IMR-90 (cell line): ENCODE measurements at regions not wholly inside any gene's neighbourhood (a gene's known extent, or its start where the extent isn't known, plus 50 kb on each side); places are given as distances from the start of the nearest gene placed in this dataset.

ENCODE experiments used
- ATAC-seq: fragments of 200-7000 bp; cut with Tn5 transposase; 2 replicates; pipeline ENCODE4 v1.9.1; 2020; ENCODE audit warnings: low read depth, mild to moderate bottlenecking, moderate library complexity
- BruUV-seq: library from RNA; stranded (reverse); fragments of 400-500 nt; replicated peaks from 2 replicates; lab custom pipeline; 2021; lab: Mats Ljungman, UMichigan
- CTCF ChIA-PET: fragments of 300-600 bp; formaldehyde crosslinking; extraction: SDS; loops from one replicate; lab custom pipeline; 2021; ENCODE audit warnings: antibody characterized with exemption; lab: Yijun Ruan, JAX
- POLR2A ChIA-PET: fragments of 300-600 bp; sonication (Branson Sonifier 250); formaldehyde crosslinking; loops from one replicate; lab custom pipeline; 2022; ENCODE audit warnings: antibody characterized with exemption; ENCODE audit not compliant: unreplicated experiment; lab: Charles Lee
- DNase-seq: peaks from one replicate; pipeline ENCODE4 v3.0.0; 2013
- H2AFZ ChIP-seq: replicated peaks from 2 replicates; pipeline ENCODE3; 2013; ENCODE audit warnings: low read length, mild to moderate bottlenecking; ENCODE audit not compliant: poor library complexity
- H2AK5ac ChIP-seq: 2 replicates; pipeline ENCODE4 v1.6.1; 2013; ENCODE audit warnings: low read depth, low read length, inconsistent platforms
- H2AK9ac ChIP-seq: replicated peaks from 2 replicates; pipeline ENCODE3; 2013; ENCODE audit warnings: mild to moderate bottlenecking, low read depth, low read length, moderate library complexity; ENCODE audit not compliant: poor library complexity
- H2BK120ac ChIP-seq: 2 replicates; pipeline ENCODE4 v1.6.1; 2013; ENCODE audit warnings: low read depth, low read length, inconsistent platforms
- H2BK15ac ChIP-seq: 3 replicates; pipeline ENCODE4 v1.6.1; 2013; ENCODE audit warnings: low read depth, low read length, inconsistent platforms
- H2BK20ac ChIP-seq: 2 replicates; pipeline ENCODE4 v1.6.1; 2013; ENCODE audit warnings: low read depth, mild to moderate bottlenecking, inconsistent platforms, low read length, moderate library complexity
- H2BK5ac ChIP-seq: 2 replicates; pipeline ENCODE4 v1.6.1; 2013; ENCODE audit warnings: mild to moderate bottlenecking, low read depth, low read length, inconsistent platforms; ENCODE audit not compliant: poor library complexity, severe bottlenecking
- H3K14ac ChIP-seq: replicated peaks from 2 replicates; pipeline ENCODE4 v1.6.1; 2013; ENCODE audit warnings: low read depth, low read length, inconsistent platforms
- H3K18ac ChIP-seq: 2 replicates; pipeline ENCODE4 v1.6.1; 2013; ENCODE audit warnings: low read depth, low read length, control low read depth
- H3K23ac ChIP-seq: 2 replicates; pipeline ENCODE4 v1.6.1; 2013; ENCODE audit warnings: low read depth, low read length, inconsistent platforms
- H3K27ac ChIP-seq: 2 replicates; pipeline ENCODE4 v1.5.1; 2013; ENCODE audit warnings: mild to moderate bottlenecking, control low read depth, low read length; ENCODE audit not compliant: insufficient read depth
- H3K27me3 ChIP-seq: 2 replicates; pipeline ENCODE4 v1.6.1; 2013; ENCODE audit warnings: low read length; ENCODE audit not compliant: control insufficient read depth, insufficient read depth
- H3K36me3 ChIP-seq: 2 replicates; pipeline ENCODE4 v1.6.1; 2013; ENCODE audit warnings: low read length, mixed read lengths; ENCODE audit not compliant: control insufficient read depth, insufficient read depth
- H3K4ac ChIP-seq: 2 replicates; pipeline ENCODE4 v1.6.1; 2013; ENCODE audit warnings: low read depth, low read length, inconsistent platforms
- H3K4me1 ChIP-seq: 2 replicates; pipeline ENCODE4 v1.6.1; 2013; ENCODE audit warnings: low read length, mixed read lengths; ENCODE audit not compliant: control insufficient read depth, insufficient read depth
- H3K4me2 ChIP-seq: 2 replicates; pipeline ENCODE4 v1.6.1; 2013; ENCODE audit warnings: low read depth, mild to moderate bottlenecking, control low read depth, low read length, moderate library complexity
- H3K4me3 ChIP-seq: 2 replicates; pipeline ENCODE4 v1.5.1; 2013; ENCODE audit warnings: low read depth, mild to moderate bottlenecking, control low read depth, low read length, moderate library complexity; ENCODE audit not compliant: insufficient read depth
- H3K56ac ChIP-seq: 2 replicates; pipeline ENCODE4 v1.6.1; 2013; ENCODE audit warnings: low read length, inconsistent platforms; ENCODE audit not compliant: insufficient read depth; ENCODE audit errors: extremely low read depth
- H3K79me1 ChIP-seq, 2 experiments: 2 replicates each; pipeline ENCODE4 v1.6.1; 2013; ENCODE audit warnings: low read length in 2 of 2, inconsistent platforms in 1 of 2, low read depth in 1 of 2
- H3K9ac ChIP-seq: 2 replicates; pipeline ENCODE4 v1.6.1; 2013; ENCODE audit warnings: low read depth, low read length, control low read depth
- H3K9me1 ChIP-seq: 2 replicates; pipeline ENCODE4 v1.6.1; 2013; ENCODE audit warnings: low read length, inconsistent platforms; ENCODE audit not compliant: insufficient read depth
- H3K9me3 ChIP-seq: 2 replicates; pipeline ENCODE4 v1.6.1; 2013; ENCODE audit warnings: low read length; ENCODE audit not compliant: control insufficient read depth, insufficient read depth
- H4K20me1 ChIP-seq: 2 replicates; pipeline ENCODE4 v1.6.1; 2013; ENCODE audit warnings: low read length, inconsistent platforms; ENCODE audit not compliant: insufficient read depth
- H4K5ac ChIP-seq: 2 replicates; pipeline ENCODE4 v1.6.1; 2013; ENCODE audit warnings: mild to moderate bottlenecking, low read depth, low read length, control low read depth
- H4K8ac ChIP-seq, 2 experiments: 2 replicates each; pipeline ENCODE4 v1.6.1; 2013; ENCODE audit warnings: low read depth in 2 of 2, low read length in 2 of 2, control low read depth in 1 of 2, inconsistent platforms in 1 of 2
- H4K91ac ChIP-seq: 2 replicates; pipeline ENCODE4 v1.6.1; 2013; ENCODE audit warnings: low read depth, low read length, inconsistent platforms; ENCODE audit not compliant: insufficient read depth
- BHLHE40 ChIP-seq: fragments of 150-350 bp; IDR thresholded peaks from 2 replicates; pipeline ENCODE4 v1.6.1; 2016; ENCODE audit warnings: mild to moderate bottlenecking, low read depth, low read length
- CEBPB ChIP-seq: IDR thresholded peaks from 2 replicates; pipeline ENCODE4 v1.6.1; 2012; ENCODE audit warnings: low read depth, low read length, improper control_type of control experiment
- CHD1 ChIP-seq: IDR thresholded peaks from 2 replicates; pipeline ENCODE4 v1.6.1; 2012; ENCODE audit warnings: low read depth, low read length, improper control_type of control experiment
- CTCF ChIP-seq: conservative IDR thresholded peaks from 2 replicates; pipeline ENCODE4 v1.5.1; 2012; ENCODE audit warnings: mild to moderate bottlenecking, low read depth, low read length, improper control_type of control experiment
- FOS ChIP-seq: fragments of 150-350 bp; IDR thresholded peaks from 2 replicates; pipeline ENCODE4 v1.6.1; 2016; ENCODE audit warnings: low read depth, low read length
- MAFK ChIP-seq: IDR thresholded peaks from 2 replicates; pipeline ENCODE4 v1.6.1; 2012; ENCODE audit warnings: low read depth, low read length, improper control_type of control experiment
- RAD21 ChIP-seq: IDR thresholded peaks from 2 replicates; pipeline ENCODE4 v1.6.1; 2012; ENCODE audit warnings: low read length, improper control_type of control experiment
- USF2 ChIP-seq: fragments of 150-350 bp; IDR thresholded peaks from 2 replicates; pipeline ENCODE4 v1.6.1; 2017; ENCODE audit warnings: mild to moderate bottlenecking, antibody characterized with exemption, low read length, low read depth
- WGBS, 2 experiments: methylation state at CpG; one replicate each; pipeline versions ENCODE4 v1.1.5 to v1.1.7; 2013; ENCODE audit warnings: missing lambda C conversion rate in 2 of 2; ENCODE audit not compliant: insufficient read length in 1 of 2; ENCODE audit errors: extremely low coverage in 2 of 2; 5-methylcytosine and 5-hydroxymethylcytosine counted together
- dilution Hi-C: fragments of 300-500 bp; cut with HindIII; formaldehyde crosslinking; loops from one replicate; pipeline ENCODE4 v1.14.3; 2018; ENCODE audit warnings: low sequenced_read_pairs; ENCODE audit not compliant: unreplicated experiment
- in situ Hi-C: fragments of 300-500 bp; cut with MboI; formaldehyde crosslinking; loops from 3 replicates; pipeline ENCODE4 v1.14.3; 2019; ENCODE audit warnings: low sequenced_read_pairs, inconsistent platforms, mixed read lengths
- intact Hi-C: fragments of 100-400 bp; cut with micrococcal nuclease; formaldehyde crosslinking; loops from 2 replicates; pipeline ENCODE4 v1.10.0; 2022

GRCh38 chr1:221961532-221962292, 219.8 kb upstream of the DUSP10 start:
- Histone ChIP-seq H2BK20ac (peak overlapping the region; percentile 93), H3K9ac (no peak overlapping the region; the same call in 1 of the 2 replicates), H3K79me1 (no peaks in the 10 kb centered on the region; a peak in 1 of 4 replicates), H2BK15ac (peak overlapping the region; percentile 77), H3K4me2 (peak overlapping the region; percentile 43; the same call in 1 of the 2 replicates), H3K23ac (peak overlapping the region; percentile 29), H3K4ac (peak overlapping the region; percentile 94), H4K8ac (peak overlapping the region in 1 of 2 experiments; percentile 26; a peak in 2 of 4 replicates), H3K56ac (peak overlapping the region; percentile 78), H4K20me1 (no peaks in the 10 kb centered on the region), H2BK120ac (peak overlapping the region; percentile 96), H2AFZ (peak overlapping the region; percentile 26), H2BK5ac (peak overlapping the region; percentile 63), H3K9me1 (peaks cover 8% of the 10 kb centered on the region; the same call in 1 of the 2 replicates), H4K91ac (peak overlapping the region; percentile 67), H2AK9ac (no peak overlapping the region), H3K27me3 (no peaks in the 10 kb centered on the region), H3K9me3 (no peaks in the 10 kb centered on the region), H3K4me1 (peaks cover 11% of the 10 kb centered on the region), H2AK5ac (peak overlapping the region; percentile 23; the same call in 1 of the 2 replicates), H3K4me3 (no peak overlapping the region), H3K27ac (peak overlapping the region; percentile 32; the same call in 1 of the 2 replicates), H3K18ac (peak overlapping the region; percentile 48; the same call in 1 of the 2 replicates), H3K36me3 (no peaks in the 10 kb centered on the region), H3K14ac (peak overlapping the region; percentile 83), H4K5ac (peak overlapping the region; percentile 60; the same call in 1 of the 2 replicates)
- dilution Hi-C loops: no loop called here
- TF ChIP-seq CTCF (no peak), MAFK (no peak), RAD21 (no peak), CHD1 (no peak), FOS (peak; percentile 20; the same call in 1 of the 2 replicates), BHLHE40 (peak; percentile 47; the same call in 1 of the 2 replicates), USF2 (peak; percentile 60; the same call in 1 of the 2 replicates), CEBPB (peak; percentile 71)
- CTCF ChIA-PET: interaction anchor here (1.0 to 1.3 kb wide), 2 partner anchors 18 to 26 kb away, joined by 3 read pairs; no protein-coding TSS in a partner anchor
- intact Hi-C loops: no loop called here
- in situ Hi-C loops: no loop called here
- 20% methylated on average over 1 of the region's 5 CpGs; no CpG with 5 or more reads in 1 of the 2 experiments for WGBS, 2 experiments
- ATAC-seq: peak; percentile 70
- no TSS peak for BruUV-seq
- DNase-seq: peak; percentile 61
- POLR2A ChIA-PET: interaction anchor here (0.5 kb wide), 1 partner anchor 36 kb away, joined by 10 read pairs; no protein-coding TSS in a partner anchor
